ENCODE measurements at regions not wholly inside any gene's neighbourhood (a gene's known extent, or its start where the extent isn't known, plus 50 kb on each side); places are given as distances from the start of the nearest gene placed in this dataset.

DNA sequence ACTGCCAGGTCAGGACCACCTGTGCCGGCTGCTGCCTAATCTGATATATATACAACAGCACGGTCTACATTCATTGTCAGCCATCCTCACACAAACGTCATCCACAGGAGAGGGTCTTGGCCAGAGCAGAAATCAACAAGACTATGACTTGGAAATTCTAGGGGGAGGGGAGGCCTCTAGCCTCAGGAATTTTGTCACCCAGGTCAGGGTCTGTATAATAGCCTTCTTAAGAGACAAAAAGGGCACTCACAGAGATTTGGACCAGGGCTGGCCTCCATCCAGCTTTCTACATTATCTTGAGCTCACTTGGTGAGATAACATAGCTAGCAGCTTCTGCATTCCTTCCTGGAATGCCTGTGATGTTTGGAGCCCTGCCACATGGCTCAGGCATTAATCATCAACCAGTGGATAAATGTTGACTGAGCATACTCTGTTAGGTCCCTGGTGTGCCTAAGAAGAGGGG is 50.4 kb upstream of the CTIF start:
- no peak for DNase-seq (ENCODE audit: low read depth in 1 of 2, low spot score in 1 of 2)

DNA sequence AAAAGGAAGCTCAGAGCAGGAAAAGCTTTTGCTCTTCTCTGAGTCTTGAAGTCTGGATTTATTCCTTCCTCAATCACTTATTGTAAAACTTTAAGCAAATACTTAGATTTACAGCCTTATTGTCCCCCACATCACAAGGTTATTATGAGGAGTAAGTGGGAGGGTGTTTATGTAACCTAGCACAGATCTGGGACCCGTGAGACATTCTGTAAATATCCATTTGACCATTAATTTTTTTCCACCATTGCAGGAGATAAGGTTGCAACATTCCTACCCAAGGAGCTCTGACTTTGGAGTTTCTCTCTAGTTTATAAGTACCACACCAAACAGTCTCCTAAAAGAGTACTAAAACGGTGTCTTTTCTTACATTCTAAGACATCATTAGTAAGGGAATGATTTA is 52.1 kb upstream of the CTIF start:
- DNase-seq (ENCODE audit: low read depth in 1 of 2, low spot score in 1 of 2): no peak

DNA sequence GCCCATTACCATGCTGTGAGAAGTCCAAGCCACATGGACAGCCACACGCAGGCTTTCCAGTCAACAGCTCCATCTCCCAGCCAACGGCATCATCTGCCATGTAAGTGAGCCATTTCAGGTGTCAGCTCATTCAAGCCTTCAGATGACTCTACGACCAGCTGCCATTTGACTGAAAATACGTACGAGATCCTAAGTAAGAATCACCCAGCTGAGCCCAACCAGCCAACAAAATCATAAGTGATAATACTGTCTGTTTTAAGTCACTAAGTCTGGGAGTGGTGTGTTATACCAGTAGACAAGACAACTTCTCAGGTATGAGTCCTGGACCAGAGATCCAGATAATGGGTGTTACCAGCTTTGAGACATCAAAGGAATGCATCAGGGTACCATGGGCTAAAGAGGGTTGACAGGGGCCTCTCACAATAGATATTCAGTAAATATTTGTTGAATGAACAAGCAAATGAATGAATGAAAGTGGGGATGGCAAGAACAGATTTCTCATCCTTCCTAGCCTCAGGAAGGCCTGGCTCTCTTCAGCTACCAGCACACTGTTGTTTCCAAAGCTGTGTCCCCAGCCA is 52.9 kb upstream of the CTIF start:
- DNase-seq (ENCODE audit: low read depth in 1 of 2, low spot score in 1 of 2): no peak

DNA sequence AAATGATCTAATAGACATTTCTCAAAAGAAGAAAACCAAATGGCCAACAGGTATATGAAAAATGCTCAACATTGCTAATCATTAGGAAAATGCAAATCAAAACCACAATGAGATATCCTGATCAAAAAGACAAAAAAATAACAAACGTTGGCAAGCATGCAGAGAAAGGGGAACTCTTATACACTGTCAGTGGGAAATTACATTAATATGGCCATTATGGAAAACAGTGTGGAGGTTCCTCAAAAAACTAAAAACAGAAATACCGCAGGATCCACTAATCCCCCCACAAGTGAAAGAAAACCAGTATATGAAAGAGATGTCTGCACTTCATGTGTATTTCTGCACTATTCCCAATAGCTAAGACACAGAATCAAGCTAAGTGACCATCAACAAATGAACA is 57.7 kb upstream of the CTIF start:
- no peak for DNase-seq (ENCODE audit: low read depth in 1 of 2, low spot score in 1 of 2)

DNA sequence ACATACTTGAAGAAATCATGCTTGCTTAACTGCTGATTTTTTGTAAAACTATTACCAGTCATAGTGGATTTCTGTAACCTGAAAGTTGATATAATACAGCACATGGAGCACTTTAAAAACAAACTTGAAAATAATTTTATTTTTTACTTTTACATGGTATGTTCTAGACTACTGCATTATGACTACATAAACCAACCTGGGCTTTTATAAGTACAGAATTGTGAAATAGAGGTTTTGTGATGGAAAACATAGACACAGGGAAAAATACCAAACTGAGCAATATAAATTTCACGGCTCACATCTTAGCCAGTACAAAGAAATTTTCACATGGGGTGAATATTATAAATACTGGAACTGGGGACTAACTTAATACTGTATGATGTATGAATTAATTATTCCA is 59.3 kb upstream of the CTIF start:
- no peak for DNase-seq (ENCODE audit: low read depth in 1 of 2, low spot score in 1 of 2)

DNA sequence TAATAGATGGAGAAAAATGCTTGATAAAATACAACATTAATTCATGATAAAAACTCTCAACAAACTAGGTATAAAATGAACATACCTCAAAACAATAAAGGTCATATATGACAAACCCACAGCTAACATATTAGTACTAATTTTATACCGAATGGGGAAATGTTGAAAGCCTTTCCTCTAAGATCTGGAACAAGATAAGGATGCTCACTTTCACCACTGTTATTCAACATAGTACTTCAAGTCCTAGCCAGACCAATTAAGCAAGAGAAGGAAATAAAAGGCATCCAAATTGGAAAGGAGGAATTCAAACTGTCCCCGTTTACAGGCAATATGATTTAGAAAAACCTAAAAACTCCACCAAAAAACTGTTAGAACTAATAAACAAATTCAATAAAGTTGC is 61.5 kb upstream of the CTIF start:
- DNase-seq (ENCODE audit: low read depth in 1 of 2, low spot score in 1 of 2): no peak

DNA sequence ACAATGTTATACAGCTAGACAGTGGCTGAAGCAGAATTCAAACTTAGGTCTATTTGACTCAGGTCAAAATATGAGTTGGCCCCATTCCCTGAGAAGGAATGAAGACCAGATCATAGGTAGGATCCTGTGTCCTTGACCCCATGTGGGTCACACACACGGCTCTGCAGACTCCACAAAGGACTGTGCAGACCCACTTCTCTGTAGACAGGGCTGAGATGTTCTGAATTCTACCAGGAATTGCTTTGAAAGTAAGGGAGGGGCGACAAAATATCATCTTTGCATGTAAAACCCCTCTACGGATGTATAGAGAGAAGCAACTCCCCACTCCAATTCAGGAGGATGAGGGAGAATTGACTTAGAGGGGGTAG is 62.3 kb upstream of the CTIF start:
- DNase-seq (ENCODE audit: low read depth in 1 of 2, low spot score in 1 of 2): no peak

DNA sequence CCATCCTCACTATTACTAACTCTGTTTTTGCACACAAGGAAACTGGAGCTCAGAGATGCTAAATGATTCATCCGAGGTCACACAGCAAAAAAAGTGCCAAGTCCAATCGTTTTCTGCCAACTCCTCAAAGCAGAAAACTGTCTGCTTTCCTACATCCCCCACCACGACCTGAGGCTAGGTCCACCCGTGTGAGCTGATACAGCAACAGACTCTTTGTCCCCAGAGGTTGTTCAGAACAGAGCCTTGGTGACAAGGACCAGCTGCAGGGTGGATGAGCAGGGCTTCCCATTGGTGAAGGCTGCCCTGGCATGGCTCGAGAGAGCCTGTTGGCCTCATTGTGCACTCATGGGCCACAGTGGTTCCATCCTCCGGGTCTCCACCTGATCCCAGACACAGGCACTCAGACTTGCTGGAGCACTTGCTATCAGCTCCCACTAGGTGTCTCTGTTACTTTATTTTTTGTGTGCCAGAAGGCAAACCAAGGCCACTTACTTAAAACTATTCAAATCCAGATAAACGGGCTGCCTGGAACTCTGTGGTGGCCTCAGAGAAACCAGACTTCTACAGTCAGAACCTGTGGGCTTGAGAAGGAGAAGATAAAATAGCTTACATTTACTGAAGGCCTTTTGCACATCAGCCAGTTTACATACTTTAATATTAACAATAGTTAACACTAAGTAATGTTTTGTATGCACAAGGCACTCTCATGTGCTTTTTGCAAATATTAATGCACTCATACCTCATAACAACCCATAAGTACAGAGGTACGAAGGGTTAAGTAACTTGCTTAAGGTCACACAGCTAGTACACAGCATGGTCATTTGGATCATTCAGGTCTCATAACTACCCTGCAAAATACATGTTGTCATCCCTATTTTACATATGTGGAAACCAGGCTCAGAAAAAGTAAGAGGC is 62.9 kb upstream of the CTIF start:
- DNase-seq (ENCODE audit: low read depth in 1 of 2, low spot score in 1 of 2): peak in 1 of 2 donors; percentile 14

DNA sequence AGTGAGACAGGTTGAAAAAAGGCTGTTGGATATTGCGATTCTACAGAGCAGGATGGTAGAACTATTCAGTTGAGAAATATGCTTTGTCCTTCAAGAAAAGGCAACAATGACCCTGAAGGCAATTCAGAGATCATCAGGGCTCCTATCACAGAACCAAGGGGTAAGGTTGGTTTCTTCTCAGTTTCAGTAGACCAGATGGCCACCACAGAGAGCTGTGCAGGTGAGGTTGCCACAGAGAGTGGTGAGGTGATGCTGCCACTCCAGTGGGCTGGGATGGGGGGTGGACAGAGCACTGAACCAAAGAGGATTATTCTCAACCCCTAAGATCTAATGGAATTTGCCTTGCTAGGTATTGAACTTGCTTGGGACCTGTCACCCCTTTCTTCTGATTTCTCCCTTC is 64.6 kb upstream of the ZBTB7C start:
- DNase-seq (ENCODE audit: low read depth in 1 of 2, low spot score in 1 of 2): no peak

DNA sequence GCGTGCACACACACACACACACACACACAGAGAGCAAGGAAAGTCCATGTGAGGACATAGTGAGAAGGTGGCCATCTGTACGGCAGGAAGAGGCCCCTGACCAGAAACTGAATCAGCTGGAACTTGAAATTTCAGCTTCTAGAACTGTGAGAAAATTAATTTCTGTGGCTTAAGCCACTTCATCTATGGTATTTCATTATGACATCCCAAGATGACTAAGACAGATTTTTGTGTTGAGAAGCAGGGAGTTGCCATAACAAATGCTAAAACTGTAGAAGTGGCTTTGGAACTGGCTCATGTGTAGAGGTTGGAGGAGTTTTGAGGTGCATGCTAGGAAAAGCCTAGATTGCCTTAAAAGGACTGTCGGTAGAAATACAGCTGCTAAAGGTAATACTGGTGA is 63.4 kb upstream of the ZBTB7C start:
- DNase-seq (ENCODE audit: low read depth in 1 of 2, low spot score in 1 of 2): no peak

DNA sequence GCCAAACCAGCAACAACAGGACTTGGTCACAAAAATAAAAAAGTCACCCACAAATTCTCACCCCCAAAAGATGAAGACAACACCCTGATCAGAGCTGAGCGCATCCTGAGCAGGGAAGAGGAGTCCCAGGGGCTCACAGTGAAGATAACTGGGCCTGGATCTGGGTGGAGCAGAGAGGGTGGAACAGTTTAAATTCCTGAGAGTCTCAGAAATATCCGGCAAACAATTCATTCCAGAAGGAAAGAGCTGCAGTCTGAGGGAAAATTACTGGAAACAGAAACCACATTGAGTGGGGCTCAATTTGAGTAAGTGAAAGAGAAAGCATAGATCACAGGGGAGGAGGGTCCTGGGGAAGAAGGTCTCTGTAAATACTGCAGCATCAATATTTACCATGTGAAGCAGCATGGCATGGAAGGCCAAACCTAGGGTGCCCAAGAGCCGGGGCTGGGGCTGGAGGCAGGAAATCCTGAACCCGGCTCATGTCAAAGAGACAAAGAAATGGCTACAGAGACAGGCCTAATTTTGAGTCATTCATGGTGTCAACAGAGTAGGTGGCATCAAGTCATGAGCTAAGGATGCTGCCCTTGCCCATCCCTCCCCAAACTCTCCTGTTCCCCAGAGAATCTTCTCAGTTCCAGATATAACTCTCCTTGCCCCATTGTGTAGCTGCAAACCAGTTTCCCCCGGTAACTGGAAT is 61.4 kb upstream of the ZBTB7C start:
- no peak for DNase-seq (ENCODE audit: low read depth in 1 of 2, low spot score in 1 of 2)

DNA sequence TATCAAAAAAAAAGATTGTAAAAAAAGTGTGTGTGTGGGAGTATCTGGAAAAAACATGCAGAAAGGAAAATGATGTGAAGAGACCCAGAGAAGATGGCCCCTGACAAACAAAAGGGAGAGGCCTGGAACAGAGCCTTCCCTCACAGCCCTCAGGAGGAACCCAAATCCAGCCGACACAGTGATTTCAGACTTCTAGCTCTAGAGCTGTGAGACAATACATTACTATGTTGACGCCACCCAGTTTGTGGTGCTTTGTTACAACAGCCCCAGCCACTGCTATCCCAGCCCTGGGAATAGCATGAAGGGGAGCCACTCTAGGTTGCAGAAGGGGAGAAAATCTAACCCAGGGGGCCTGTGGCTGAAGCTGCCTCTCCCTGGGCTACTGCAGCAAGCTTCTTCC is 59.0 kb upstream of the ZBTB7C start:
- no peak for DNase-seq (ENCODE audit: low read depth in 1 of 2, low spot score in 1 of 2)

DNA sequence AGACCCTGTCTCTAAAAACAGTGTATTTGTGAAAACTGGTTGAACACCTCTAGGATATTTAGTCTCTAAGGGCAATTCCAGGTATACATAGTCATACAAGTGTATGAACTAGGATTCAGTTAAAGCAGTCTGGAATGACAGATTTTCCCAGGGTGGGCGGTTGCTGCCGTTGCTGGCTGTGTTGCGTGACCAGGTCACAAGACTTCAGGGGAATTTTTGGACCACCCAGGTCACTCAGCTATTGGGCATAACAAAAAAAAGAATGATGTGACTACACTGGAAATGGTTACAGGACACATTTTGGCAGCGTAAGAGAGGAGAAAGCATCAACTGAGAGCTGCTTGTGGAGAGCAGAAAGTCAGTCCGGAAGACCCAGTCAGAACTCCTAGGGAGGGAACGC is 58.0 kb upstream of the ZBTB7C start:
- no peak for DNase-seq (ENCODE audit: low read depth in 1 of 2, low spot score in 1 of 2)

DNA sequence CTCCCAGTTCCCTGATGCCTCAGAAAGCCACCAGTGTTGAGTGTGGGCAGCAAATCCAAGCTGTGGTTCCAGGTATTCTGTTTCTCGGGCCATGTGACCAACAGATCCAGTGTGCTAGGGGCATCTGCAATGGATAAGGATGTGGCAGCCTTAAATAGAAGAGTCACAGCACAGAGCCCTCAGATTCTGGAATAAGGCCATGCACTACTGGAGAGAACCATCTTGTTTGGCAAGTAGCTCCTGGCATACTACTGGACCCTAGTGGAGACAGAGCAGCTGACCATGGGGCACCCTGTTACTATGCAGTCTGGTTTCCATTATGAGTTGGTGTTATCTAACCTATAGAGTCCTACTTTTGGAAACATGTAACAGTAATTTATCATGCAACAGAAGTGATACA is 53.3 kb upstream of the ZBTB7C start:
- no peak for DNase-seq (ENCODE audit: low read depth in 1 of 2, low spot score in 1 of 2)

DNA sequence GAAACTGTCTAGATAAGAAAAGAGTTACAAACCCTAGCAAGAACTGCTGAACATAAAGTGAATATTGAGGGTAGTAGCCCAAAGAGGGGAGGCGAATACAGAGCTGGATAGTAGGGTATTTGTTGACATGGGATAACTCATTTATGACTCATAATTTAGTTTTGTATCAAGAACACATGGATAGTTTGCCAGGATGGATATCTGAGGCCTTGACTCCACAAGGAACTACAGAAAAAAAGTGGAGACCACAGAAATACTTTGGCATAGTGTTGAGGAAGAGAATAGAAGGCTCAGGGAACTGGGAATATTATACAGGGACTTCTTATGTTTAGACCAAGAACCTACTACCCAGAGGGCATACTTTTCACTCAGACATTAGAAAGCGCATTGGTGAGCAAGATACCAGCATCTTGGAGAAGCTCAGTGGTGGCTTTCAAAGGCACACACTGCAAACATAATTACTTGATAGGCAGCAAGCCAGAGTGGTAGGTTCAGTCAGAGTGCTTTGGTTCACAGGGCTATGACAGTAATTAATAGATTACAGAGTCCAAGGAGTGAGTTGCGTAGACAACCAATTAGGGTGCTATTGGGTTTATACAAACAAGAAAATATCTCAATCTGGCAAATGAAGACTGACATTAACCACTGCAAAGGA is 51.9 kb upstream of the ZBTB7C start:
- DNase-seq (ENCODE audit: low read depth in 1 of 2, low spot score in 1 of 2): no peak

DNA sequence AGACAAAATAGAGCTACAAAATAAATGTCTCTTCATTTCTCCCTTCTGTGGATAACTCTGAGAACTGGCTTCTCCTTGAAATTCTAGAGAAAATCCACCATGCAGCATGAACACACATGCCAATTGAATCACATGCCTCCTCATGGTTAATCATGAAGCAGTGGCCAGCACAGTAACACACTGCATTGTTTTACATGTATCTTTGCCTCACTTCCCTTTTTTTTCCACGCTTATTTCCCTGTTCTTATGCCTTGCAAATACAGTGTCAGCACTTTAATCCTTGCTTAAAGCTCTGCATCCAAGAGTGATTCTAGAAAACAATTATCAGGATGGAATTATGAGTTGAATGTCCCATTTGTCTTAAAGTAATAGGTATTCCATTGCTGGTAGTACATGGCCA is 50.3 kb upstream of the ZBTB7C start:
- DNase-seq (ENCODE audit: low read depth in 1 of 2, low spot score in 1 of 2): no peak

DNA sequence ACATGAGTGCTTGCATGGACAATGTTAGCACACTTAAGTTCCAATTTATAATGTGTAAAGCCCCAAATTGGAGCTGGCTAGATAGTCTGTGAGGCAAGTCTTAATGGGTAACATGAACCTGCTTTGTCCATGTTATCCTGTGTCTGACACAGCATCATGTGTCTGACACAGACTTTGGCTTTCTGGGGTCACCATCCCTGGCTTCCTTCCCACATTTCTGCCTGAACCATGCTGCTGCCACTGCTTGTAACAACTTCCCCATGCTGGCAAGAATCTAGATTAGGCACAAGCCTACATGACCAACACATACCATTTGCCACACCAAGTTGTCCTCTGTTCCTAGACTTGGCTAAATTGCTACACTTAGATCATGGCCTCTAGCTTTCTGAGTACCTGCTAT is 49.8 kb upstream of the ZBTB7C start:
- DNase-seq (ENCODE audit: low read depth in 1 of 2, low spot score in 1 of 2): no peak
